Endometrial microvascular endothelial cells (primary cell): ENCODE measurements at regions not wholly inside any gene's neighbourhood (a gene's known extent, or its start where the extent isn't known, plus 50 kb on each side); places are given as distances from the start of the nearest gene placed in this dataset.

Experiments used
- in situ Hi-C: cut with HindIII; loops from 2 replicates; pipeline ENCODE4 v1.10.0; 2017; ENCODE audit warnings: low sequenced_read_pairs, low pct_unique_long_range_greater_than_20kb; ENCODE audit errors: inconsistent ontology term

DNA sequence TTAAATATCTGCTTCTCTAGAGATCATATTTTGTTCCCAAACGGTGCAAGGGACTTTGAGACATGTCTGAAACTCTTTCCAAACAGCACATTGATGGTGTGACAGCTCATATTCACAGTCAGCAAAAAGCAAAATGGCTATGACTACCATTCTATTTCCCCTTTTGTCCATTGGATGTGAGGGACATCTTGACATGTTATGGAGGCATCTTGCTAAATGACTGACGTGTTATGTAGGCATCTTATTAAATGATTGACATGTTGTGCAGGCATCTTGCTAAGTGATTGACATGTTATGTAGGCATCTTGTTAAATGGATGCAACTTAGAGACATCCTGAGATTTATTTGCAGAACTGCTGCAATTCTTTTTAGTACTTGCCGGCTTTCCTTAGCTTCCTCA, 255.8 kb downstream of the DLL1 start:
- in situ Hi-C loops = no loop called here

DNA sequence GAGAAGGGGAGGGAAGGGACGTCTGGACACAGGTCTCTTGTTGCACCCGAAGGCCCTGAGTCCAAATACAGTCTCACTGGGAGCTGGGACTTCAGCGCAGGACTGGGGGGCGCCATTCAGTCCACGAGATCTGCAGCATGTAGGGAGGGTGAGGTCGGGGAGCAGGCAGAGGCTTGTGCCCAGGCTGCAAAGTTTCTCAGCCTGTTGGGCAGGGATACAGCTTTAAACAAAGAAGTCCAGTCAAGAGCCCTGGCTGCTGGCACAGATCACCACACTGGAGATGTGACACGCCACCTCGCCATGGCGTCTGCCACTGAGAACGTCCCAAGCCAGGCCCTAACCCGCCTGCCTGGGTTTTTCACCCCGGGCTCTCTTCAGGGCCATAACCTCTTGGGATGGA, 256.6 kb downstream of the DLL1 start:
- in situ Hi-C loops = no loop called here

DNA sequence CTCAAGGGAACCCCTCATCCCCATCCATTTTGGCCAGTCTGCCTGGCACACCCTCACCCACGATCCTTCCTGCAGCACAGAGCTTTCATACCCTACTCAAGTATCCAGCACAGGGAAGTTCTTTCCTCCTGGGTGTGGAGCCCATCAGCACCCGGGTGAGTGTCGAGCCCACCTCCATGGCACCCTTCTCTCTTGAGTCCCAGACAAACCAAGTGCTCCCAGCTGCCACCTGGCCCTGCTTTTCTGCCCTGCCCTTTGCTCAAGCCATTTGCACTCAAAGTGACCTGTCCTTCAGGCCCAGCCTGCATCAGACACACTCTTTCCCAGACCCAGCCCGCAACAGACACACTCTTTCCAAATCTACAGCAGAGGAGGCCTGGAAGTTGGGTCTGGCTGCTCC, 257.2 kb downstream of the DLL1 start:
- in situ Hi-C loops = no loop called here

DNA sequence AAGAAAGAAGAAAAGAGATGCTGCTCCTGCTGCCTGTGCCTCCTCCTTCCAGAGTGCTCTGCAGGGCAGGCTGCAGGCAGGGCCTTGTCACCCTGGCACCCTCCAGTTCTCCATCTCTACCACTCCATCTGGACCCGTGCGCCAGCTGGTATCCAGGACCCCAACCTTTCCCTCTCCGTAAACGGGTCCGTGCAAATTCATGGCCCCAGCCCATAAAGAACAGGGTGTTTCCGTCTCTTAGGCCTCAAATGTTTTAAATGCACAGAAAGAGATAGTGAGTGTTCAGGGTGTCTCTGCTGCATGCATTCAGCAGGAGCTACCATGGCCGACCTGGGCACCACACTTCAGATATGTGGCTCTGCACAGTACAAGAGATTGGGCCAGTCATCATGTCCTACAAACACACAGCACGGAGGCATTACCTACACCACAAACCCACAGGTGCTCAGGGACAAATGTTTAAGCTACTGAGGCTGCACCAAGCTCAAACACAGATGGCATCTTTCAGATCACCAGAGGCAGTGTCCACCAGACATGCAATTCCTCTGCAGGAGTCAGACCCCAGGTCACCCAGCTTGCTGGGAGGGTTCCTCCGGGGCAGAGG, 258.1 kb downstream of the DLL1 start:
- in situ Hi-C loops = no loop called here

DNA sequence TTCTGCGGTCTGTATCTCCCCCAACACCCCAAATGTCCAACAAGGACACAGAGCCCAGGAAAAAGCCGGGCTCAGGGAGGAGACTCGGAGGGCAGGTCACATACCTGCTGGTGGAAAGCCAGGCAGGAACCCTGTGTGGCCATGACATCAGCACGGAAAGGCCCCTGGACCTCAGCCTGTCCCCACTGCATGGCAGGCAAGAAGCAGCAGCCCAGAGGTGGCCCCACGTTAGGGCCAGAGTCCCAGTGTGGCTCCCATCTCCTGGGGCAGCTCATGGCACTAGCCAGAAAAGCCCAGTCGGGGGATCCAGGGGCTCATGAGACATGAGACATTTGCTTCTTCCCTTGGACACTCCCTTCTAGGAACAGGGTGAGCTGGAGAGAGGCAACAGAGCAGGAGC, 258.7 kb downstream of the DLL1 start:
- in situ Hi-C loops = no loop called here

DNA sequence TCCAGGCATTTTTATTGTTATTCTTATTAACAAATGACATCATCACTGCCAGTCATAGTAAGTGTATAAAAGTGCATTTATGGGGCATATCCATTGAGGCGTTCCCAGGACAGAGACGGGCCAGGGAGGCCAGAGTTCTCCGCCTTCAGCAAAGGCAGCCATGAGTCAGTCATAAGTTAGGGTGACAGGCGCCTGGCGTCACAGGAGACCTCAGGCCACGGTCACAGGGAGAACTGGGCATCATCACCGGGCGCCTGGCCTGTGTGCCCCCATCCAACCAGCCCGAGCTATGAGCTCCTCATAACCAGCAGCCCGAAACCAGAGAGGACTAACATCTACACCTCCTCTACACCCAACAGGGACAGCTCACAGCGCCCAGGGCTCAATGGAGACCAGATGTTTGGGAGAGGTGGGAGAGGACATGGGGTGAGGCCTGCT, 259.2 kb downstream of the DLL1 start:
- in situ Hi-C loops = no loop called here

DNA sequence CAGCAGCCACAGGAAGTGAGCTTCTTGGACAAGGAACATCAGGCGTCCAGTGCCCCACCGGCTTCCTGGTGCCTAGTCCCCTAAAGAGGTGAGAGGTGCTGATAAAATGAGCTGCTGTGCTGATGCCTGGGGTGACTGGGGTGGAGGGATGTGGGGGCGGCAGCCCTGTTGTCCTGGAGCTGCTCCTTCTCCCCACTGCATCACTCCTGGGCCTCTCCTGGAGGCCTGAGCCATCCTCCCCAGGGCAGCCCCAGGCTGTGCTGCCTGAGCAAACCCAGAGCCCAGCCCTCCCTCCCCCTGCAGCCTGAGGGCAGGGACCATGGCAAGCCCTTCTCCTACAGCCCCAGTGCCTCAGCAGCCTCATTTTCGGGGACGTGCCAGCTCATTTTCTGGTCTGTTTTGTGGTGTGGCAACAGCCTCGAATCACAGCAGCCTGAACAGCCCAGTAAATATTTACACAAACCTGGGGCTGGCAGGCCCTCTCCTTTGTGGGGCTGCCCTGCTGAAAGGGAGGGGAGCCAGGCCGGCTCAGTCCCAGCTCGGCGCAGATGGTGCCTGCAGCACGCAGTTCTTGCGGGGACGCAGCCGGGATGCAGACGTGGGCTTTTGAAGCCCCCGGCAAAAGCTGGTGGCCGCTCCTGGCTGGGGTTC, 259.9 kb downstream of the DLL1 start:
- in situ Hi-C loops = no loop called here

- in situ Hi-C loops = no loop called here
These were observed 260.5 kb downstream of the DLL1 start for GRCh38 chr6:170030284-170030815.

GRCh38 chr6:170029416-170030283, 261.2 kb downstream of the DLL1 start:
- in situ Hi-C loops = no loop called here

- in situ Hi-C loops = no loop called here
These were observed 262.1 kb downstream of the DLL1 start for GRCh38 chr6:170028629-170029345.

DNA sequence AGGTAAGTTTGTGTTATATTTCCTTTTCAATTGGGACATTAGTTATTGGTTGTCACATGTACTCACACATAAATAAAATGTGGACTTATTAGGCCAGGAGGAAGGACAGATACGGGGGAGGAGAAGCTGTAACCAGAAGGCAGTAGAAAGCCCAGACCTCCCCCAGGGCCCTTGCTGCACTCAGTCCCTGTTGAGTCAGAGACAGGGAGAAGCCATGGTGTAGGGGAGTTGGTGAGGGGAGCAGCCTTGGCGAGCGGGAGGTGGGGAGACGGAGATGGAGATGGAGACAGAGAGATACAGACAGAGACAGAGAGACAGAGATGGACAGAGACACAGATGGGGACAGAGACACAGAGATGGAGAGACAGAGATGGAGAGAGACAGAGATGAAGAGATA, 263.2 kb downstream of the DLL1 start:
- in situ Hi-C loops = no loop called here

GRCh38 chr6:170026751-170027646, 263.9 kb downstream of the DLL1 start:
- in situ Hi-C loops = no loop called here

- in situ Hi-C loops = no loop called here
These were observed 264.7 kb downstream of the DLL1 start for GRCh38 chr6:170025935-170026750.

- in situ Hi-C loops = no loop called here
These were observed 265.5 kb downstream of the DLL1 start for GRCh38 chr6:170025341-170025911.

DNA sequence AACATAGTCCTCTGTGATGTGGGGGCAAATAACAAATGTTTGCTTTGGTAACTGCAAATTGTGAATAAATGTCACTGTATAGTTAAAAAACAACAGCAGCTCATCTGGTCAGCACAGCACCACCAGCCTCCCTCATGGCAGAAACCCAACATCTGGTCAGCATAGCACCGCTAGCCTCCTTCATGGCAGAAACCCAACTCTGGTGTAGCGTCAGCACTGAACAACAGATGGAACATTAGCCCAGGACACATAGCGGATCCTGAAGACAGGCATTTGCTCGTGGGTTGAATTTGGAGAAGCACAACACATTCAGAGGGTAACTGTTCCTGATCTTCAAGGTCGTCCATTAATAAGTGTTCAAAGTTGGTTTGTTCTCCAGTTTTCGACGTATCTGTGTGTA, 265.9 kb downstream of the DLL1 start:
- in situ Hi-C loops = no loop called here

GRCh38 chr6:170023620-170024521, 267.0 kb downstream of the DLL1 start:
- in situ Hi-C loops = no loop called here
